GM19452 (cell line): ENCODE measurements at regions not wholly inside any gene's neighbourhood (a gene's known extent, or its start where the extent isn't known, plus 50 kb on each side); places are given as distances from the start of the nearest gene placed in this dataset.
"Not testable (repeated sequence)": the region's sequence is repeated elsewhere in the genome, so short reads cannot be mapped to it uniquely, and the experiment has no call there.

Source experiments
- ATAC-seq: cut with Tn5 transposase; IDR thresholded peaks from one replicate; pipeline ENCODE4 v1.9.1; 2021; ENCODE audit not compliant: unreplicated experiment

DNA sequence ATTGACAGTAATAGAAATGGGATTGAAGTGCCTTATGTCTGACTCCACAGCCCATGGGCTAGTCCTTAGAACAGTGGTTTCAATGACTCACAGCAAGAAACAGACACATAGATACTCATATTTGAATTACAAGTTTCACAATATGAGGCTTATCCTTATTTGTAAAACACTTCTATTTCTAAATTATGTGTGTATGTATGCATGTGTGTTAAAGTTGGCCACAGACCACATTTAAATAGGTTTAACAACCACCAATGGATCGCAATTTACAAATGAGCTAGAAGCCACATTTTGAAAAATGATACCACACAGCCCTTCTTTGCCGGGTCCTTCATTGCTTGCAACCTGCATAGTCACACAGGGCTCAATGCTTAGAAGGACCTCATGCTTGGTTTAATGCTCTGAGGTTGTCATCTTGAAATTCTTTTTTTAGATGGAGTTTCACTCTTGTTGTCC lies 157.8 kb upstream of the PREP start:
- peak; percentile 89 for ATAC-seq

DNA sequence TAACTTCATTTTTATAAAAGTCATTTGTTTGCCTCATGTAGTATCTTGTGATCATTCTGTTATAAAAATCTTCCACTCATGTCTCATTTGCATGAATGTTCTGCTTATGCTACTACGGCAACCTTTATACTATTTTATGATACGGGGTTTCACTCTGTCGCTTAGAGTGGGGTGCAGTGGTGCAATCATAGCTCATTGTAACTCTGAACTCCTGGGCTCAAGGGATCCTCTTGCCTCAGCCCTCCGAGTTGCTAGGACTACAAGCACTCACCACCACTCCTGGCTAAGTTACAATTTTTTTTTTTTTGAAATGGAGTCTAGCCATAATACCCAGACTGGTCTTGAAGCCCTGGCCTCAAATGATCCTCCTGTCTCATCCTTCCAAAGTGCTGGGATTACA lies 154.4 kb upstream of the PREP start:
- ATAC-seq, result no peak

DNA sequence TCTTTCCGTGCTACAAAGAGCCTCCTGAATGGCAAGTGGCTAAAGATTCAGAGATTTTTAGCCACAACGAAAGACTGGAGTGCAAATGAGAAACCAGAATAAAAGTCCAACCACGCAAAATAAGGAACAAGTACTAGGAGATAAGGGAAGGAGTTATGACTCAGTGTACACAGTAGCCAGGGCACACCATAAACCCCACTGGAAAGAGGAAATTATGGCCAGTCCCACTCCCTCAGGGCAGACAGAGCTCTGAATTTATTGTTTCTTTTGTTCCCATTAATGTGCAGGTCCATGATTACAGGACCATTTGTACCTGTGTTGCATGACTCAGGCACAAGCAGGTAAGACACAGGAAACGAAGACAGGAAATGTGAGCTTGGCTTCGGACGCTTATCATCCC lies 150.3 kb upstream of the PREP start:
- ATAC-seq, result no peak

DNA sequence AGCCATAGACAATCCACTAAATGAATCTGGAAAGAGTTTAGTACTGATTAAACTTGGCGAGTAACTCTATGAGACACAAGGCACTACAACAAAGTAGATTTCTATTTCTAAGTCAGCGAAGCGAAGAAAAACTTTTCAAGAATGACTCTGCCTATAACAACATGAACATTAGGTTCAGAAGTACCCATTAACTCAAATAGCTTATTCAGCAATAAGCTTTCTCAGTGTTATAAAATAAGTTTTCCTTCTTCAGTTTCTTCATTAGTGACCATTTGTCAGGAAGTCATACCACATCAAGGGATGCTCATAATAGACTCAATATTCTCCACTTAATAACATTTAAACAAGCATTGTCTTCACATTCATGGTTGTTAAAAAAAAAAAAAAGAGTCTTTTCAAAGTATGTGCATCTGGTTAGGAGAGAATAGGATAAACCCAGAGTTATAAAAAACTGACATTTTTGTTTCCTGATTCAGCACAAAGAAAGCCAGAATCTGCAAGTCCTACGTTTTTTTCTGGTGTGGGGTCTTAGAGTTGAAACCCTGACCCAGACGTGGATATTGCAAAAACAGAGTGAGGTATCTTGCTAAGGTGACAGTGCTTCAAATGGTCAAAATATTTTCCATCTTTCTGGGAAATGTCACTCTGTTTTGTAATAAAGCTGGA lies 148.2 kb upstream of the PREP start:
- no peak for ATAC-seq

DNA sequence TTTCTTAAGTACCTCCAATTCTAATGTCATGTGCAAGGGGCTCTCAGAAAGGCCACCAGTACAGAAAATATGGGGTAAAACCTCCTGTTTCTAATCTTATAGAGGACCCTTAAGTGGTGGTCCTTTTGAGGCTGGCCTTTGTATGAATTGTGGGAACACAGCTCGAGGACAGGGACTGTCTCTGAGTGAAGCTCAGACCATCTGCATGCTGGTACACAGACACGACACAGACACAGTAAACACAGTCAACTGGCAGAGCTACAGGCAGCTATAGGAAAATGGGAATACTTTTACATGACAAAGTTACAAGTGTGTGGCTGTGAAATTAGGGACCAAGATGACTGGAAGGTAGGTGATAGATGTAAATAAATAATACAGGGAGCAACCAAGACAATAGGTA lies 143.9 kb upstream of the PREP start:
- no peak for ATAC-seq

DNA sequence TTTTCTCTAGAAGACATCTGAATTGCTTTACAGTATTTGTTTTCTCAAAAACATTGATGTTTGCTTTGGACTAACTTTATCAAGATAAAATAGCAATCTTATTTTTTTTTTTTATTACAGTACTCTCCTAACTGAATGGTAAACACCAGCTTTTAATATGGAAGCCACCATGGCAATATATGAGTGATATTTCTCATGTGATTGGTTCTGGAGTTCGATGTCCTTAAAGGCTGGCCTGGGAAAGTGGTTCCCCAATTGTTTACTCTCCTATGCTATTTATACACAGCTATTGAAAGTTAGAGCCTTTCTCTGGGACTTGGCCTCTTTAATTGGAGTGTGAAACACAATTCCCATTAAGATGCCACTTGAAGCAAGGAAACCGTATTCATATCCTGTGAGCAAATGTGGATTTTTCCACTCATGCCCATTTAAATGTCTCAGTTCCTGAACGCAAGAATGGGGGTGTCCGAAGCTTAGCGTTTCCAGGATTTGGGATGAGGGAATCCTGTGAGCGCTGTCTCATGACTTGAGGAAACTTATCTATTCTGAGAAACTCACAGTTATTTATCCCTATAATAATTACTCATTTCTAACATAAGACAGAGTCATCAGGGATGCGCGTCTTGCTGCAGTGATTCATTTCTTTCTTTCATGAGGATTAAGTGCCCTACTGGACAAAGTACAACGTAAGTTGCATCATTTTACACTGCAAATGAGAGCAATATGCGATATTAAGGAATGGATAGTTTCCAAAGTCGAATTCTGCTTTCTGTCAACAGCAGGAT lies 143.3 kb upstream of the PREP start:
- no peak for ATAC-seq

DNA sequence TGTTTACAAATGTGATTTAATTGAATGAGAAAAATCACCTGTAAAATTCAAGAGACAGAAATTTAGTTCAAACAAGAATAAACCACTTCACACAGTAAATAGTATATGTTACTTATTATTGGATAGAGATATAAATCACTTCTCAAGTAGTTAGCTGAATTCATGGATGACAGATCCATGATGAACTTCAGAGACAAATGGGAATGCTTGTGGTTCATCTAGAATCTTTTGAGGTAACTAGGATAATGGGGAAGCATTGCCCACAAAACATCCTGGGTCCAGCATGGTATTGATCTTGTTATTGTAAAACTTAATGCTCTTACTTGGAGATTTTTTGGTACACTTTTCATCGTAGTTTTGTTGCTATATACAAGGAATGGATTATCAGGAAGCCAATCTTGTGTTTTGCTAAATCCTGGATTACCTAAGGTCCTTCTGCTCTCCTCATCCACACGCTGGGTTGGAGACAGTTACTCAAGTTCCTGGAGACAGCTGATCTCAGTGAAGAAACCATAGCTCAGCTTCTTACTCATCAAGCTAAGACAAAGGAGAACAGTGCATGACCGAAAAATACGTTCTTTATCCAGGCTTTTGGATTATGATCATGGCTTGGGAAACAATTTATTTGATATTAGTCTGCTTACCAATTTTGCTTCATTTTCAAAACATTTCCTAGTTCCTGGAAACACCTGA lies 142.5 kb upstream of the PREP start:
- no peak for ATAC-seq

DNA sequence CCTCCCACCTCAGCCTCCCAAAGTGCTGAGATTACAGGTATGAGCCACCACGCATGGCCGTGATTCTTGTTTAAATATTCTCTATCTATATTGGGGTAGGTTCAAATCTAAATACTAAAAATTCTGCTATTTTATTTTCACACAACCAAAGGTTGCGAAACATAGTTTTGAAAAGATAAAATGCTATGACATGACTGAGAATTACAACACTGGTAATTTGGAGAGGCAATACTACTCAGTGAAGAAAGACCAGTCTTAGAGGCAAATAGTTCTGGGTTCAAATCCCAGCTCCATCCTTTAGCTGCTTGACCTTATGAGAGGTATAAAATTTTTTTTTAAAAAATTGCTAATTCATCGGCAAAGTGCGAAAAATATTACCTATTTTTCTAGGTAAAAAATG lies 137.0 kb upstream of the PREP start:
- ATAC-seq, result no peak

DNA sequence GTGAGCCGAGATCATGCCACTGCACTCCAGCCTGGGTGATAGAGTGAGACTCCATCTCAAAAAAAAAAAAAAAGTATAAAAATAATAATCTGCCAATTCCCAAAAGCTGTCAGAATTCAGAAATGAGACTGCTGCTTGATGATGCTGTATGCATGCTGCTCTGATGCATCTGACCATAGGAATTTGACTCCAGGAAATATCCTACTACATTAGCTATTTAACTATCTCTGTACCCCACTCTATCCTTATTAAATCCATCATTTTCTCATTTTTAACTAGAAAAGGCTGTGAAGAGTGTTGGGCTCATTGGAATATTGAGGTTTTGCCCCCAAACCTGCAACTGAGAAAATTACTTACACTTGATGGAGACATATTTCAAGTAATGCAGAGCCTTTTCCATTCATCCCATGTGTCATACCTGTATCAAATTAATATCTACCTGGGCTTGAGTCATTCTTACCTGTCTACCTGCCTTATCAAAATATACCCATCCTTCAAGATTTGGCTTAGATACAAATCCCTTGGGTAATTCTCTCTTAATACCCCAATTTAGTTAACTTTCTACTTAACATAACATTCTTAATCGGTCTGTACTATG lies 135.2 kb upstream of the PREP start:
- ATAC-seq, result no peak

DNA sequence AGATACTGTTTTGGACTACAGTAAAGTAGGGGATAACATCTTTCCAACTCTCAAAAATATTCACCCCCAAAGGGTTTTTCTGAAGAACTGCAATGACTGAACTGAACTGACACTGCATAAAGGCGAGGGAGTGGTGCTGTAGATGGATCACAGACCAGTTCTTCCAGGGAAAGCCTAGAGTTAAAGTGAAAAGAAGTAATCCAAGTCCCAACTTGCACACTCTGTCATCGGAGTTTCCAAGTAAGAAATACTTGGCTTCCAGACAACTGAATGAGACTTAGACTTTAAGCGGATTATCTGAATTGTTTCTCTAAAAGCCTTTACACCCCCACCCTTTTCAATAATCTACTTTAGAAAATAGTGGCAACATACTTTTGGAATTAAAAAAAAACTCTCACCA lies 134.1 kb upstream of the PREP start:
- no peak for ATAC-seq

DNA sequence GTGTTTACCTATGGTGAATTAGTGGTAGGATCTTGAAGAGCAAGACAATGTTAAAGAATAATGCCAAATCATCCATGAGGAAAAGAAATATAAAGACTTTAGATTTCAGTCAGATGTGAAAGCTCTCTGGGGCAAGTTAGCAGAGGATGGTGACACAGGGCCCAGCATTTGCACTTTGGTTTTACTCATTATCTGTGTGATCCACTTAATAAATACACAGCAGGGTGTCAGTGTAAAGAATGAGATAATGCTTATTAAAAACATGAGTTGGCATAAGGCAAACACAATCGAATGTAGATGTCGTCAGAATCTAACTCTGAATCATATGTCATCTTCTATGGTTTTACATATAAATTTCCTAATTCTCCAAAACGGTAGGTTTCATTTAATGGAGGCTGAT lies 130.4 kb upstream of the PREP start:
- ATAC-seq, result no peak

DNA sequence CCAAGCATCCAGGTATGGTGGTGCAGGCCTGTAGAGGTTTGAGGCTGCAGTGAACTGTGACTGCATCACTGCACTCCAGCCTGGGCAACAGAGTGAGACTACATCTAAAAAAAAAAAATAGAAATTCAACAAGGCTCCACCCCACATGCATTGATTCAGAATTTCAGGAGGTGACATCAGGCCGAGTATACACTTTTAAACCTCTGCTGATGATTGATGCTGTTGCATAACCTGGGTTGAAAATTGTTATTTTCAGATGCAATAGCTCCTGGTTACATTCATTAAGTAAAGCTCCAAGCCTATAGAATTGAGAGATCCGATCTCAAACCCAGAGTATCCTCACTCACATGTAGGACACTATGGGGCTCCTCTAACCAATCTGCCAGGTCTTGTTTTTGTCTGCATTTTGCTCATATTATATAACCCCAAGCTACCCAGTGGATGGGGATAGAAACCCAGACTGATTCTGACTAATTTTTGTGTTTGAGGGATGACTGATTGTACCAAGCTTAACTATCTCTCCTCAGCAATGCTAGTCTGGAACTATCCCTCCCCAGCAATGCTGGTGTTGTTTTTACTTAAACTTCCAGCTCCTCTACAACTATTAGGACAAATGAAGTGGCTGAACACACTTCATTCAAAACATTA lies 123.5 kb upstream of the PREP start:
- no peak for ATAC-seq

DNA sequence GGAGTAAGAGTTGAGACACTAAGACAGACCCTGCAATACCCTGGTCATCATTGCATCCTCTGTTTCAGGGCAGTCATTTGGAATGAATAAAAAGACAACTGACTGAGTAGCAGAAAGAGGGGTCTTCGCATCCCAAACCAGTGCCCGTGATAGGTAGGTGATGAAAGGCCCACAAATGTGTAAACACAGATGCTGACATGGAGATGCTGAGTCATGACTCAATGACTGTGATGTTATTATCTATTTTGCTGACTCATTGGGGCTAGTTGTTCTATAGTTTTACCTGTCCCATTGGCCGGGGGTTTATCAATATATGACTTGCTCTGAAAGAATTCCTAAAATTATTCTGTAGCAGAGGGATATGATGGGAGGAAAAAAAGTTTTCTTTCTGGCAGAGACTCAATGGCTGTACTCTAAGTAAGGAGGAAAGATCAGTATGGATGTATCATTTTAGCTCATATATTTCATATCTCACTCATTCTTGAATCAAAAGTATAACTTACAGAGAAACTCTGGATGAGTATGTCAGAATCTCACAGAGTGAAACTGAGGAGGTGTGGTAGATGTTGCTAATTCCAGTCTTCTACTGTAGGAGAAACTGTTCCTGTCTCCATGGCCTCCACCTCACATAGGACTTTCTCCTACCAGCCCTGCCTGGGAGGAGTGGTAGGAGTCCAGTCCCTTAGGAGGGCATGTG lies 119.9 kb upstream of the PREP start:
- no peak for ATAC-seq

DNA sequence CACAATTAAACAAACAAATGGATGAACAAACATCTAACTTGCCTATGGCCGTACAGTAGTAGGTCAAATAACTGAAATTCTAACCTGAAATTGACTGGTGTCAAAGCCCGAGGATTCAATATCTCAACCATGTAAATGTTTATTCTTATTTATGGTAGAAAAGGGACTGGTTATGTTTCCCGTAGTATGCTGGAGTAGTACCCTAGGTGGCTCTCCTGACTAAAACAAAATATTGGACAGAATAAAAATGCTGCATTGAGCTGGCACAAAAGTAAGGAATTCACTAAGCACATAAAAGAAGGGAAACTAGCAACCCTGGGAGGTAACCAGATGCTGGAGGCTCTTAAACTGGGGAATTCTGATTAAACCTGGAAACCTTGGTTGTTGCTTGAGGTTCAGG lies 117.1 kb upstream of the PREP start:
- no peak for ATAC-seq

DNA sequence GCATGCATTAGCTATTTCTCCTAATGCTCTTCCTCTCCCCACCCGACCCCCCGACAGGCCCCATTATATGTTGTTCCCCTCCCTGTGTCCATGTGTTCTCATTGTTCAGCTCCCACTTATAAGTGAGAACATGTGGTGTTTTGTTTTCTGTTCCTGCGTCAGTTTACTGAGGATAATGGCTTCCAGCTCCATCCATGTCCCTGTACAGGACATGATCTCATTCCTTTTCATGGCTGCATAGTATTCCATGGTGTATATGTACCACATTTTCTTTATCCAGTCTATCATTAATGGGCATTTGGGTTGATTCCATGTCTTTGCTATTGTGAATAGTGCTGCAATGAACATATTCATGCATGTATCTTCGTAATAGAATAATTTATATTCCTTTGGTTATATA lies 116.1 kb upstream of the PREP start:
- not testable (repeated sequence) for ATAC-seq

DNA sequence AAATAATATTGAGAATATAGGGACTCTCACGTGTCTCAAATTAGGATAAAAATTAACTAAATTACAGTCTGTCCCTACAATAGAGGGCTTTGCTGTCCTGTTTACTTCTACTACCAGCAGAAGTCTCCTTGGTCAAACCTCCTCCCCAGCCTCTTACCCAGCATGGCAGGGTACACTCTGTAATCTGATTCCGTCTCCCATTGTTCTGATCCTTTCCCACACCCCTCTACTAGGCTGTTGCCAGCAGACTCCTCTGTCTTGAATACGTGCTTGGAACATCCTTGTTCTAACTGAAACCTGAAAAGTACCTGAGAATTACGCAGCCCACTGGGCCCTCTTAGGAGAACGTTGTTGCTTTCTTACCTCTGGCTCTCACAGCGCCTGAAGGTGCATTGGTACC lies 112.2 kb upstream of the PREP start:
- ATAC-seq, result no peak

DNA sequence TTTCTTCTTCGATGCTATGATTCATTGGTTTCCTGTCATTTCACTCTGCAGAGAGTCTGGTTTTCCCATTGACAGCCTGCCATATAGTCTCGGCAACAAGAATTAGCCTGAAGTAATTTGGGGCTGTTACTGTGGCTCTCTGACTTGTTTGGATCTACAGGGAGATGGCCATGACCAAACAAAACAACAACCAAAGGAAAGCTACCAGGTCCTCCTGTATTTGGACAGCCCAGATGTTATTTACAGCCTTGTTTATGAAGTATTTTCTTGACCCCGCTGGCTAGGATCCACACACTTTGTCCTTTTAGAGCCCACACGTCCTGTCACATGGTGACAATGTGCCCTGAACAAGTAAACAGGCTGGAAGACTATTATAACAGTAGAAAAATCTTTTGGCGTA lies 111.4 kb upstream of the PREP start:
- ATAC-seq, result no peak

DNA sequence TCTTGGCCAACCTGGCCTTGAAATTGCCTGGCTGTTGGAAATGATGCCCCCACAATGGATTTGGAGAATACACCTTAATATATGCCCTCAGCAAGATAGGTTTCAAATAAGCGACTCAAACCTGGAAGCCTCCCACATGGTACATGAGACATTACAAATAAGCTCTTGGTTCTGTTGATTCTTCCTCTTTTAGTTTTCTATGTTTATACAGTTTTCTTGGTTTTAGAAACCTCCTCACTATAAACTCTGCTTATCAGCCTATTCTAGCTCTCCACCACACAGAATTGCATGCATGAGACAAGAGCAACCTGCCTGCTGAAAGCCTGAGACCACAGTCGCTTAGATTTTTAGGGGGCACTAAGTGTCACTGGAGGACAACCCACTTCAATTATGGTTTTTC lies 108.8 kb upstream of the PREP start:
- ATAC-seq, result no peak

DNA sequence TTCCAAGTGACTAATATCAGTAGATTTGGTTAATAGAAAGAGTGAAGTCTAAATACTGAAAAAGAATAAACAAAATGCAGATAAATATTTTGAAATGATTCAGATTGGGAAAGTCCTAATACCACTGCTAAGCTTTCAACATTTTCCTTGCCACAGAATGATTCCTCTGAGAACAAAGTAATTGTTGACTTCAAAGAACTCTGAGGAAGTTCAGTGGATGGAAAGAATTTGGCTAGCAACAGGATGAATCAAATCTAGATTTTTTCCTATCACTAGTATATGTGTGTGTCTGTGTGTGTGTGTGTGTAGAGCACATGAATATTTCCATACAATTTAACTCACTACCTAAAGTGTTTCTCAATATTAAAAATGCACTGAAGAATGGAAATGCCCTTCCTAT lies 107.9 kb upstream of the PREP start:
- ATAC-seq, result no peak

DNA sequence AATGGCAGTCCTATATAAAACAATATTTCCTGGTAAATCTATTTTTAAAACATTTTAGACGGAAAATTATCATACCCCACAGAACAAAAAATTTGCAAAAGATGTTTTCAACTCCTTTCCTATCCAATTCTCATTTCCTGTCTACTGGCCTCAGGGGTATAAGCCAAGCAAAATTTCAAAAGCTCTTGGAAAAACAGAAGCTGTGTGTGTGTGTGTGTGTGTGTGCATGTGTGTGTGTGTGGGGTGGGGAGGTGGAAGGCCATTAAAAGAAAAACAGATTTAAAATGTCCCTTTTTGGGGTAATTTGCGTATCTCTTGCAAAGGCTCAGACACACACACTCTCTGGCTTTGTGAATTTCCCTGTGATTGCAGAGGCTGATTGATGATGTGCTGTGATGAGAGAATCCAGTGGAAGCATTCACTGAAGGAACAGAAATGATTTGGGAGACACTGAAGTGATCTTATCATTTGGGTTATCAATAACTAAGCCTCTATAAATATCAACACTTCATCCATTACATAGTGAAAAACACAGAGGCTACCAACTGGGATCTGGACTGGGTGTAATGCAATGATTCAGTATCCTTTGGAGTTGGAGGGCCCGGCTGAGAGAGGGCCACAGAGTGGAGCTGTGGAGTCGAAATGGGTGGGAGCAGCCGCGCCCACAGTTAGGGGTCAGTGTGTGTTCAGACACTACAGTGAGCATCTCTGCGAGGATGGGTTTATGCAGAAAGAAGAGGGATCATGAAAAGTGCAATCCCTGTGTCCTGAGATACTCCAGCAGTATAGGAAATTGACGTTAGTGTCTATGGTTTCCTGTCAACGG lies 106.8 kb upstream of the PREP start:
- ATAC-seq, result no peak
